ENCODE measurements at regions not wholly inside any gene's neighbourhood (a gene's known extent, or its start where the extent isn't known, plus 50 kb on each side); places are given as distances from the start of the nearest gene placed in this dataset.

DNA sequence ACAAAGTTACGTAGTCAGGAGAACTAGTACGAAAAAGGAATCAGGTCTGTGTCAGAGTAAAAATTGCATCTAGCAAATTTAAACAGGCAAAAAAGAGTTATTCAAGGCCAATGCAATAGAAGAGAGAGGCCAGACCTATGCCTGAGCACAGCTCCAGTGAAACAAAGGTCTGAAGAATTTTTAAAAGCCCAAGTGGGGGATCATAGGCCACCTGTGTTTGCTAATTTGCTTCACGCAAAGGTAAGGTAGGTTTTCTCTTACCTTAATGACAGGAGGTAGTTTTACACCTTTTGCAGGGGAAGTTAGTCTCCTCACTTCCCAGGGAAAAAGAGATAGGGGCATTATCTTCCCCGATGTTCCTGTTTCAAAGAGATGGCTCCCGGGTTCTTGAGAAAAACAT is 448.6 kb upstream of the TECRL start:
- peaks cover 6% of the 10 kb centered on the region for H3K9me3 Mint-ChIP-seq
- ChIA-PET CTCF (no interaction called here), POLR2A (no interaction called here)
- no peaks in the 10 kb centered on the region for H3K27me3 Mint-ChIP-seq (ENCODE audit: low read depth)
- peaks cover 5% of the 10 kb centered on the region for H3K36me3 Mint-ChIP-seq
- H3K4me1 Mint-ChIP-seq = peaks cover 14% of the 10 kb centered on the region
- DNase-seq (ENCODE audit: low spot score) = no peak
- no peak overlapping the region for H3K4me3 Mint-ChIP-seq
- peak overlapping the region; percentile 60 for H3K27ac Mint-ChIP-seq
- ATAC-seq = peak; percentile 75
- TF ChIP-seq NFYB (CRISPR knock-in tag; conservative IDR thresholded peaks at IDR 0.05; ENCODE audit: low read depth) = no peak

DNA sequence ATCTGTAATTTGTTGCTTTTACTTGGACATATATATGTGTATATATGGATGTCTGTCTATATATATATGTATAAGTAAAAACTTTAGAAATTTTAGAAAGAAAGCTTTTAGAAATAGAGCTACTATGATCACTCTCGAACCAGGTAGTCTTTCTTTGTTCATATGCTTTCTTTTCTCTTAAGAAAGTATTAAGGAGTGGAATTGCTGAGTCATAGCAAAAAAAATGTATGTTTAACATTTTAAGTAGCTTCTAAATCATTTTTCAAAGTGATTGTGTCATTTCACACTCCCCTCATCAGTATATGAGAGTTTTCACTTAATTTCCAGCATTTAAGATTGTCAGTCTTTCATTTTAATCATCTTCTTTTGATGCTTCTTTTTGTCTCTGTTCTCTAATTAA is 447.9 kb upstream of the TECRL start:
- Mint-ChIP-seq H3K9me3 (peaks cover 12% of the 10 kb centered on the region), H3K27me3 (ENCODE audit: low read depth) (no peaks in the 10 kb centered on the region), H3K36me3 (peaks cover 11% of the 10 kb centered on the region), H3K4me1 (peaks cover 14% of the 10 kb centered on the region), H3K27ac (peak overlapping the region; percentile 60; the same call in 1 of the 2 replicates), H3K4me3 (no peak overlapping the region)
- ATAC-seq = no peak
- POLR2A ChIA-PET = no interaction called here
- CTCF ChIA-PET = no interaction called here
- no peak for TF ChIP-seq IRF2 (CRISPR knock-in tag; IDR thresholded peaks at IDR 0.05; ENCODE audit: borderline replicate concordance, low read depth)
- TF ChIP-seq CDX4 (CRISPR knock-in tag; IDR thresholded peaks at IDR 0.05; ENCODE audit: borderline replicate concordance) = no peak
- TF ChIP-seq IRF1 (CRISPR knock-in tag; IDR thresholded peaks at IDR 0.05) = no peak
- no peak for TF ChIP-seq SOX15 (CRISPR knock-in tag; IDR thresholded peaks at IDR 0.05)
- TF ChIP-seq ZNF671 (CRISPR knock-in tag; IDR thresholded peaks at IDR 0.05) = no peak
- no peak for TF ChIP-seq ARID4B (CRISPR knock-in tag; IDR thresholded peaks at IDR 0.05; ENCODE audit: borderline replicate concordance)
- TF ChIP-seq NR2C2 (CRISPR knock-in tag; IDR thresholded peaks at IDR 0.05) = no peak
- TF ChIP-seq ZNF317 (CRISPR knock-in tag; IDR thresholded peaks at IDR 0.05; ENCODE audit: borderline replicate concordance, low read depth) = no peak
- TF ChIP-seq EMX1 (CRISPR knock-in tag; IDR thresholded peaks at IDR 0.05) = no peak
- TF ChIP-seq HMGXB4 (CRISPR knock-in tag; IDR thresholded peaks at IDR 0.05) = no peak
- TF ChIP-seq ATF6 (CRISPR knock-in tag; IDR thresholded peaks at IDR 0.05) = no peak
- TF ChIP-seq ZNF232 (CRISPR knock-in tag; IDR thresholded peaks at IDR 0.05) = no peak
- TF ChIP-seq, protein P1, sequence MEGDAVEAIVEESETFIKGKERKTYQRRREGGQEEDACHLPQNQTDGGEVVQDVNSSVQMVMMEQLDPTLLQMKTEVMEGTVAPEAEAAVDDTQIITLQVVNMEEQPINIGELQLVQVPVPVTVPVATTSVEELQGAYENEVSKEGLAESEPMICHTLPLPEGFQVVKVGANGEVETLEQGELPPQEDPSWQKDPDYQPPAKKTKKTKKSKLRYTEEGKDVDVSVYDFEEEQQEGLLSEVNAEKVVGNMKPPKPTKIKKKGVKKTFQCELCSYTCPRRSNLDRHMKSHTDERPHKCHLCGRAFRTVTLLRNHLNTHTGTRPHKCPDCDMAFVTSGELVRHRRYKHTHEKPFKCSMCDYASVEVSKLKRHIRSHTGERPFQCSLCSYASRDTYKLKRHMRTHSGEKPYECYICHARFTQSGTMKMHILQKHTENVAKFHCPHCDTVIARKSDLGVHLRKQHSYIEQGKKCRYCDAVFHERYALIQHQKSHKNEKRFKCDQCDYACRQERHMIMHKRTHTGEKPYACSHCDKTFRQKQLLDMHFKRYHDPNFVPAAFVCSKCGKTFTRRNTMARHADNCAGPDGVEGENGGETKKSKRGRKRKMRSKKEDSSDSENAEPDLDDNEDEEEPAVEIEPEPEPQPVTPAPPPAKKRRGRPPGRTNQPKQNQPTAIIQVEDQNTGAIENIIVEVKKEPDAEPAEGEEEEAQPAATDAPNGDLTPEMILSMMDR (IDR thresholded peaks at IDR 0.05) = no peak
- TF ChIP-seq, protein P2, sequence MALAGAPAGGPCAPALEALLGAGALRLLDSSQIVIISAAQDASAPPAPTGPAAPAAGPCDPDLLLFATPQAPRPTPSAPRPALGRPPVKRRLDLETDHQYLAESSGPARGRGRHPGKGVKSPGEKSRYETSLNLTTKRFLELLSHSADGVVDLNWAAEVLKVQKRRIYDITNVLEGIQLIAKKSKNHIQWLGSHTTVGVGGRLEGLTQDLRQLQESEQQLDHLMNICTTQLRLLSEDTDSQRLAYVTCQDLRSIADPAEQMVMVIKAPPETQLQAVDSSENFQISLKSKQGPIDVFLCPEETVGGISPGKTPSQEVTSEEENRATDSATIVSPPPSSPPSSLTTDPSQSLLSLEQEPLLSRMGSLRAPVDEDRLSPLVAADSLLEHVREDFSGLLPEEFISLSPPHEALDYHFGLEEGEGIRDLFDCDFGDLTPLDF (CRISPR knock-in tag; IDR thresholded peaks at IDR 0.05) = no peak
- no peak for TF ChIP-seq MYBL2 (CRISPR knock-in tag; IDR thresholded peaks at IDR 0.05)
- TF ChIP-seq GTF2I (CRISPR knock-in tag; conservative IDR thresholded peaks at IDR 0.05) = no peak
- no peak for TF ChIP-seq SP1 (CRISPR knock-in tag; conservative IDR thresholded peaks at IDR 0.05)
- no peak for DNase-seq (ENCODE audit: low spot score)
